GM10266 (cell line): ENCODE measurements at regions not wholly inside any gene's neighbourhood (a gene's known extent, or its start where the extent isn't known, plus 50 kb on each side); places are given as distances from the start of the nearest gene placed in this dataset.

Experiments used
- DNase-seq: peaks from one replicate; pipeline ENCODE4 v3.0.0; 2012; ENCODE audit errors: extremely low spot score
- CTCF ChIP-seq: IDR thresholded peaks from 2 replicates; pipeline ENCODE4 v1.5.1; 2012; ENCODE audit warnings: mild to moderate bottlenecking, low read depth; ENCODE audit not compliant: control insufficient read depth, insufficient read depth; ENCODE audit errors: missing control alignments

- no peak for TF ChIP-seq CTCF
- no peak for DNase-seq
These were observed 281.7 kb upstream of the COL8A1 start for GRCh38 chr3:99356696-99357095.

GRCh38 chr3:99355465-99355864 is 282.9 kb upstream of the COL8A1 start:
- no peak for DNase-seq
- no peak for TF ChIP-seq CTCF

GRCh38 chr3:99352811-99353210 is 285.6 kb upstream of the COL8A1 start:
- no peak for TF ChIP-seq CTCF
- DNase-seq, result no peak

GRCh38 chr3:99351122-99351521 is 287.3 kb upstream of the COL8A1 start:
- TF ChIP-seq CTCF, result no peak

GRCh38 chr3:99348451-99348850 is 289.9 kb upstream of the COL8A1 start:
- no peak for TF ChIP-seq CTCF
- DNase-seq, result no peak

More at GRCh38 chr3:99351122-99351521, 287.3 kb upstream of the COL8A1 start:
- DNase-seq, result no peak

GRCh38 chr3:99344216-99344615 is 294.2 kb upstream of the COL8A1 start:
- no peak for TF ChIP-seq CTCF
- no peak for DNase-seq

- no peak for DNase-seq
- TF ChIP-seq CTCF, result no peak
These were observed 296.0 kb upstream of the COL8A1 start for GRCh38 chr3:99342383-99342782.
